Transverse colon (tissue), 4 donors: ENCODE measurements at regions not wholly inside any gene's neighbourhood (a gene's known extent, or its start where the extent isn't known, plus 50 kb on each side); places are given as distances from the start of the nearest gene placed in this dataset.

Source experiments
- DNase-seq: peaks from one replicate; pipeline ENCODE4 v3.0.0-alpha.2; 2019
- H3K27ac ChIP-seq, 4 donors: fragments of 200-600 bp; sonication (generic); 2 replicates each; pipeline ENCODE4 v1.5.1; 2016 to 2018; ENCODE audit warnings: inconsistent platforms in 4 of 4
- H3K27me3 ChIP-seq: fragments of 200-600 bp; sonication (generic); 2 replicates; pipeline ENCODE4 v1.5.1; 2017; ENCODE audit warnings: inconsistent platforms
- H3K36me3 ChIP-seq, 4 donors: fragments of 200-600 bp; sonication (generic); 2 replicates each; pipeline ENCODE4 v1.5.1; 2017 to 2019; ENCODE audit warnings: inconsistent platforms in 4 of 4
- H3K4me1 ChIP-seq, 4 donors: fragments of 200-600 bp; sonication (generic); 2 replicates each; pipeline ENCODE4 v1.5.1; 2017 to 2020; ENCODE audit warnings: inconsistent platforms in 4 of 4
- H3K4me3 ChIP-seq, 4 donors: fragments of 200-600 bp; sonication (generic); 1 replicate in 1 of 4; 2 replicates in 3 of 4; pipeline versions ENCODE4 v1.5.1 to v1.6.1; 2017 to 2019; ENCODE audit warnings: inconsistent platforms in 4 of 4
- H3K9me3 ChIP-seq, 2 donors: fragments of 200-600 bp; sonication (generic); 2 replicates each; pipeline ENCODE4 v1.5.1; 2017 to 2019; ENCODE audit warnings: inconsistent platforms in 2 of 2
- EP300 ChIP-seq: sonication (generic); formaldehyde crosslinking; IDR thresholded peaks from one replicate; pipeline ENCODE4 v1.6.1; 2017; ENCODE audit warnings: antibody characterized with exemption, low read depth
- POLR2A ChIP-seq: fragments of 450-650 bp; IDR thresholded peaks from one replicate; pipeline ENCODE4 v1.6.1; 2016; ENCODE audit warnings: antibody characterized with exemption, mild to moderate bottlenecking, moderate library complexity
- POLR2AphosphoS5 ChIP-seq, 3 donors: sonication (generic); formaldehyde crosslinking; IDR thresholded peaks; one replicate each; pipeline ENCODE4 v1.6.1; 2016; ENCODE audit warnings: antibody characterized with exemption in 3 of 3
- WGBS, 2 donors: methylation state at CpG; one replicate each; pipeline ENCODE4 v1.1.5; 2018; ENCODE audit warnings: low coverage in 1 of 2; 5-methylcytosine and 5-hydroxymethylcytosine counted together
- in situ Hi-C, 4 donors: fragments of 200-750 bp; cut with MboI; loops; one replicate each; pipeline versions ENCODE4 v1.15.0 to v1.15.1; 2017; ENCODE audit warnings: low sequenced_read_pairs in 3 of 4, low pct_ligation_motif_present in 1 of 4, low pct_unique_long_range_greater_than_20kb in 1 of 4
- intact Hi-C: fragments of 100-400 bp; cut with DNase I; formaldehyde crosslinking; loops from one replicate; pipeline ENCODE4 v1.15.1; 2023; ENCODE audit warnings: low total_unique reads
- TF ChIP-seq, protein P1 (sequence below), 5 experiments: fragments of 200-600 bp in 3 of 5; fragments of 450-650 bp in 2 of 5; sonication (generic) in 3 of 5; IDR thresholded peaks; 1 replicate in 2 of 5; 2 replicates in 3 of 5; pipeline ENCODE4 v1.5.1; 2016 to 2017; ENCODE audit warnings: antibody characterized with exemption in 5 of 5, inconsistent platforms in 3 of 5, mild to moderate bottlenecking in 2 of 5, moderate library complexity in 1 of 5

DNA sequence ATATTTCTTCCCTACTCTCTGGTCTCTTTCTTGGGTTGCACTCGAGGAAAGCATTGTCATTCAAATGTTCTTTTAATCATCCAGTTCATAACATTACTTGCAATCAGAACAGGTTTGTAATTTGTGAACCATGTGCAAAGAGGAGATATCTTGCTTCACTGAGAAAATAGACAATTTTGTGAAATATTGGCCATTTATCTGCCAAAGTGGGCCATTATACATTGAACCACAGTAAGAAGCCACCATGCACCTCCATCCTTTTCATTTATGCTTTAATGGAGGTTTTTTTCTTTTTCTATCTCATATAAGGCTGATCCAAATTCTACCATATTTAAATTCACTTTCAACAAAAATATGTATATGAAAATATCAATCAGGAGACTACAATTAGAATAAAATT, 335.3 kb upstream of the AADAT start:
- Histone ChIP-seq H3K9me3 (no peaks in the 10 kb centered on the region), H3K4me3 (no peak overlapping the region), H3K4me1 (no peaks in the 10 kb centered on the region), H3K36me3 (no peaks in the 10 kb centered on the region), H3K27me3 (no peaks in the 10 kb centered on the region), H3K27ac (no peak overlapping the region)
- TF ChIP-seq POLR2AphosphoS5 (IDR thresholded peaks at IDR 0.05) (no peak), POLR2A (no peak), EP300 (no peak)
- TF ChIP-seq, protein P1, sequence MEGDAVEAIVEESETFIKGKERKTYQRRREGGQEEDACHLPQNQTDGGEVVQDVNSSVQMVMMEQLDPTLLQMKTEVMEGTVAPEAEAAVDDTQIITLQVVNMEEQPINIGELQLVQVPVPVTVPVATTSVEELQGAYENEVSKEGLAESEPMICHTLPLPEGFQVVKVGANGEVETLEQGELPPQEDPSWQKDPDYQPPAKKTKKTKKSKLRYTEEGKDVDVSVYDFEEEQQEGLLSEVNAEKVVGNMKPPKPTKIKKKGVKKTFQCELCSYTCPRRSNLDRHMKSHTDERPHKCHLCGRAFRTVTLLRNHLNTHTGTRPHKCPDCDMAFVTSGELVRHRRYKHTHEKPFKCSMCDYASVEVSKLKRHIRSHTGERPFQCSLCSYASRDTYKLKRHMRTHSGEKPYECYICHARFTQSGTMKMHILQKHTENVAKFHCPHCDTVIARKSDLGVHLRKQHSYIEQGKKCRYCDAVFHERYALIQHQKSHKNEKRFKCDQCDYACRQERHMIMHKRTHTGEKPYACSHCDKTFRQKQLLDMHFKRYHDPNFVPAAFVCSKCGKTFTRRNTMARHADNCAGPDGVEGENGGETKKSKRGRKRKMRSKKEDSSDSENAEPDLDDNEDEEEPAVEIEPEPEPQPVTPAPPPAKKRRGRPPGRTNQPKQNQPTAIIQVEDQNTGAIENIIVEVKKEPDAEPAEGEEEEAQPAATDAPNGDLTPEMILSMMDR (IDR thresholded peaks at IDR 0.05), result no peak
- DNase-seq, result no peak
- 70 to 71% methylated on average over 1 of the region's 1 CpG for WGBS, 2 donors
- intact Hi-C loops, result no loop called here
- in situ Hi-C loops, result no loop called here

DNA sequence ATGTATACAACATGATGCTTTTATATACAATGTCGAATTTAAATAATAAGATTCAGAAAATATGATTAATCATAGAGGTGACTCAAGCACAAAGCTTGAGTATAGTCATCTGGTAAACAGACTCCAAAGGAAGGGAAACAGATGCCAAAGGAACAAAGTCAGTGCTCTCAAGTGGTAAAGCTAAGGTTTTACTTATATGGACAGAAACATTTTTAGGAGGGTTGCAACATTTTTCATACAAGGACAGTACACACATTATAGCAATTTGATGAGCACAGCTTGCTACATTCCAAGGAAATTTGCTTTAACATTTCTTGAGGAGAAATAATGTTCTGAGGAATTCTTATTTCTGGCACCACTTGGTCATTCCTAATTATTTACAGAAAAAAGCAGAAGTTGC, 333.4 kb upstream of the AADAT start:
- WGBS, 2 donors, result 55 to 60% methylated on average over 1 of the region's 1 CpG
- intact Hi-C loops, result no loop called here

GRCh38 chr4:170420255-170420693, 330.5 kb upstream of the AADAT start:
- TF ChIP-seq POLR2A, result no peak
- TF ChIP-seq, protein P1 (IDR thresholded peaks at IDR 0.05), result no peak
- no peak for TF ChIP-seq EP300
- no peak for TF ChIP-seq POLR2AphosphoS5 (IDR thresholded peaks at IDR 0.05)
- Histone ChIP-seq H3K27ac (no peak overlapping the region), H3K9me3 (peaks cover 0 to 3% of the 10 kb centered on the region in 2 donors), H3K4me3 (no peak overlapping the region), H3K36me3 (no peaks in the 10 kb centered on the region), H3K27me3 (no peaks in the 10 kb centered on the region), H3K4me1 (no peaks in the 10 kb centered on the region)
- no peak for DNase-seq
- 49% methylated on average over 7 of the region's 7 CpGs; no CpG with 5 or more reads in 1 of the 2 donors for WGBS, 2 donors
- in situ Hi-C loops, result no loop called here
- intact Hi-C loops, result no loop called here

More for the DNA sequence above, 333.4 kb upstream of the AADAT start:
- no peak overlapping the region for H3K4me3 ChIP-seq
- no peak overlapping the region for H3K27ac ChIP-seq
- TF ChIP-seq POLR2AphosphoS5 (IDR thresholded peaks at IDR 0.05) (no peak), EP300 (no peak), POLR2A (no peak)
- TF ChIP-seq, protein P1 (IDR thresholded peaks at IDR 0.05), result no peak
- H3K36me3 ChIP-seq, result no peaks in the 10 kb centered on the region
- H3K4me1 ChIP-seq, result no peaks in the 10 kb centered on the region
- peaks cover 0 to 3% of the 10 kb centered on the region in 2 donors for H3K9me3 ChIP-seq
- no peak for DNase-seq
- no peaks in the 10 kb centered on the region for H3K27me3 ChIP-seq
- in situ Hi-C loops, result no loop called here

DNA sequence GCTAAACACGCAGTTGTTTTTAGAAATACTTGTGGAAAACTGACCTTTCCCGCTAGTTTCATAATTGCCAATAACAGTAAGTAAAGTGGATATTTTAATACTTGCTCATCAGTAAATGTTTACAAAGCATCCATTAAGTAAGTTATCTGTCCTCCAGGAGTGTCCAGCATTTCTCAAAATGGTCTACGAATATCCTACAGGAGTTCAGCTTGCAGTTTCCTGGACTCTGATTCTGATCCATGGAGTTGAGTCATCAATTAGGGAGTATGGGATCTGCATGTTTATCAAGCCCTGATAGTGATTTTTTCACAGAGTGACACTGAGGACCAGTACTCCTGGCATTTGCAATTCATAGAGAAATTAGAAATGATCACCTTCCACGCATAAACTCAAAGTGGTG, 325.2 kb upstream of the AADAT start:
- in situ Hi-C loops, result no loop called here
- Histone ChIP-seq H3K36me3 (no peaks in the 10 kb centered on the region), H3K27me3 (no peaks in the 10 kb centered on the region), H3K4me3 (no peak overlapping the region), H3K4me1 (no peaks in the 10 kb centered on the region), H3K27ac (no peak overlapping the region), H3K9me3 (peaks cover 0 to 3% of the 10 kb centered on the region in 2 donors)
- WGBS, 2 donors, result 79 to 94% methylated on average over 2 to 4 of the region's 4 CpGs
- TF ChIP-seq, protein P1 (IDR thresholded peaks at IDR 0.05), result no peak
- TF ChIP-seq EP300 (no peak), POLR2AphosphoS5 (IDR thresholded peaks at IDR 0.05) (no peak), POLR2A (no peak)
- intact Hi-C loops, result no loop called here
- no peak for DNase-seq
